ENCODE measurements at regions not wholly inside any gene's neighbourhood (a gene's known extent, or its start where the extent isn't known, plus 50 kb on each side); places are given as distances from the start of the nearest gene placed in this dataset.
"Not testable (repeated sequence)": the region's sequence is repeated elsewhere in the genome, so short reads cannot be mapped to it uniquely, and the experiment has no call there.

DNA sequence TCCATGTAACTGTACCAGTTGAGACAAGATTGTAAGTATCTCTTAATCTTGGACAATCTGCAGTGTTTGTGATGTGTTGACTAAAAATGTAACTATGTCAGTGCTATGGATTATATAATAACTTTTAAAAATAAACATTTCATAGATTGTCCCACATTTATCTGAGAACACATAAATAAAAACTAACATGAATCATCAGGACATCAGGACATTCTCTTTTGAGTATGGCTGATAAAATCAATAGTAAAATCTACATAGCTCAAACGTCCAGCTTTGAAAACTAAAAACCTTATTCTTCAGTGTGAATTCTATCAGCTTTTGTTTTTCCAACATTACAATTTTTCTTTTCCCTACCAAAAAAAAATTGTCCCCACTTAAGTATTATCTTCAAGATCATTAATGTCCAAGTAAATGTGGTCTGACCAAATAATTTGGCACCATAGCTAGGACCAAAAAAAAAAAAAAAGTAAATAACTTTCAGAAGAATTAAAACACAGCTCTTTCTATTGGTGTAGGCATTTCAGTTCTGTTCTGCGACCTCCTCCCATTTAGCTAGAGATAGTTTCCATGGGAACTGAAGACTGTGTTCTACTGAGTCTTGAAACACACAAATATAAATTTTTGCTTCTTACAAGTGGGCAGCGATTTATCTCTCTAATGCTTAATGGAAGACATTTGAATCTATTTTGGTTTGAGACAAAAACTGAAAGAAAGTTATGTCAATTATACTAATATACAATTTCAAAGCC, 123.0 kb upstream of the SGCE start:
- ChIA-PET CTCF (no interaction called here), POLR2A (no interaction called here)
- no peak for DNase-seq (ENCODE audit: low read depth, low spot score)
- no peak for TF ChIP-seq CTCF (IDR thresholded peaks at IDR 0.05; ENCODE audit: insufficient read depth, low read length, missing control alignments)
- no peak overlapping the region for H3K4me3 ChIP-seq (ENCODE audit: low read depth, low read length)

GRCh38 chr7:94779861-94780260, 123.9 kb upstream of the SGCE start:
- ChIA-PET CTCF (no interaction called here), POLR2A (no interaction called here)
- no peak for TF ChIP-seq CTCF (IDR thresholded peaks at IDR 0.05; ENCODE audit: insufficient read depth, low read length, missing control alignments)
- DNase-seq (ENCODE audit: low read depth, low spot score): no peak
- H3K4me3 ChIP-seq (ENCODE audit: low read depth, low read length): no peak overlapping the region

GRCh38 chr7:94781236-94781635, 125.3 kb upstream of the SGCE start:
- ChIA-PET CTCF (no interaction called here), POLR2A (no interaction called here)
- no peak for DNase-seq (ENCODE audit: low read depth, low spot score)
- TF ChIP-seq CTCF (IDR thresholded peaks at IDR 0.05; ENCODE audit: insufficient read depth, low read length, missing control alignments): no peak
- H3K4me3 ChIP-seq (ENCODE audit: low read depth, low read length): no peak overlapping the region

DNA sequence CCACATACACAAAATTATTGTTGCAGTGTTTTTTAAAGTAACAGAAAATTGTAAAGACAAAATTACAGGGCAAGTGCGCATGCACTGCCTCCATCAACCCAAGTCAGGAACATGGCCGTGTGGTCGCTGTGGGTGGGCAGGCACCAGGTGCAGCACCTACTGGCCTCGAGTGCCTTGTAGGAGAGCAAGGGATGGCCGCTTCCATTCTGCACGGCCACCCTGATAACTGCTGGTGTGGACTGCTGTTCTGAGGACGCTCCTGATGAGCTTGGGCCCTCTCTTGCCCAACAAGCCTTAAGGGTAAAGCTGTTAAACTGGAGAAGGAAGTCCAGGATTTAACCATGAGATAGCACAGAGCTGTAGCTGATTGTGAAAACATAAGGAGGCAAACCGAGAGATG, 124.6 kb upstream of the PPP1R9A start:
- ChIA-PET POLR2A (no interaction called here), CTCF (no interaction called here)
- no peak for TF ChIP-seq CTCF (IDR thresholded peaks at IDR 0.05; ENCODE audit: insufficient read depth, low read length, missing control alignments)
- no peak for DNase-seq (ENCODE audit: low read depth, low spot score)
- H3K4me3 ChIP-seq (ENCODE audit: low read depth, low read length): no peak overlapping the region

GRCh38 chr7:94787285-94787684, 120.1 kb upstream of the PPP1R9A start:
- no peak for DNase-seq (ENCODE audit: low read depth, low spot score)
- H3K4me3 ChIP-seq (ENCODE audit: low read depth, low read length): no peak overlapping the region
- no peak for TF ChIP-seq CTCF (IDR thresholded peaks at IDR 0.05; ENCODE audit: insufficient read depth, low read length, missing control alignments)
- ChIA-PET POLR2A (no interaction called here), CTCF (no interaction called here)

- POLR2A ChIA-PET; H3K4me3 ChIP-seq (ENCODE audit: low read depth, low read length); CTCF ChIA-PET; DNase-seq (ENCODE audit: low read depth, low spot score): not testable (repeated sequence)
Observed at GRCh38 chr7:94788378-94788777, 119.0 kb upstream of the PPP1R9A start.

- no peak for DNase-seq (ENCODE audit: low read depth, low spot score)
- H3K4me3 ChIP-seq (ENCODE audit: low read depth, low read length): no peak overlapping the region
- ChIA-PET POLR2A (no interaction called here), CTCF (no interaction called here)
- no peak for TF ChIP-seq CTCF (IDR thresholded peaks at IDR 0.05; ENCODE audit: insufficient read depth, low read length, missing control alignments)
Observed at GRCh38 chr7:94792241-94792640, 115.2 kb upstream of the PPP1R9A start.

DNA sequence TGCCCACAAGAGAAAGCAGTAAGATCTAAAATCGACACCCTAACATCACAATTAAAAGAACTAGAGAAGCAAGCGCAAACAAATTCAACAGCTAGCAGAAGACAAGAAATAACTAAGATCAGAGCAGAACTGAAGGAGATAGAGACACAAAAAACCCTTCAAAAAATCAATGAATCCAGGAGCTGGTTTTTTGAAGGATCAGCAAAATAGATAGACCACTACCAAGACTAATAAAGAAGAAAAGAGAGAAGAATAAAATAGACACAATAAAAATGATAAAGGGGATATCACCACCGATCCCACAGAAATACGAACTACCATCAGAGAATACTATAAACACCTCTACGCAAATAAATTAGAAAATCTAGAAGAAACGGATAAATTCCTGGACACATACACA, 110.0 kb upstream of the PPP1R9A start:
- DNase-seq (ENCODE audit: low read depth, low spot score); H3K4me3 ChIP-seq (ENCODE audit: low read depth, low read length); CTCF ChIA-PET; POLR2A ChIA-PET: not testable (repeated sequence)
